ENCODE measurements at regions not wholly inside any gene's neighbourhood (a gene's known extent, or its start where the extent isn't known, plus 50 kb on each side); places are given as distances from the start of the nearest gene placed in this dataset.

- H3K27me3 ChIP-seq = no peaks in the 10 kb centered on the region
- H3K9me3 ChIP-seq = no peaks in the 10 kb centered on the region
- H3K27ac ChIP-seq = no peak overlapping the region
- no peak for DNase-seq
- H3K36me3 ChIP-seq = peaks cover 64% of the 10 kb centered on the region
- H3K4me1 ChIP-seq = peaks cover 1% of the 10 kb centered on the region
- intact Hi-C loops (cut with DNase I) = no loop called here
- no peak overlapping the region for H3K4me3 ChIP-seq
- no peak for ATAC-seq
- no peak for TF ChIP-seq CTCF (IDR thresholded peaks at IDR 0.05)
Observed at GRCh38 chr12:124474709-124475108, 92.7 kb downstream of the NCOR2 start.

GRCh38 chr12:124472690-124473279 lies 94.6 kb downstream of the NCOR2 start:
- DNase-seq (no peak), ATAC-seq (no peak)
- Histone ChIP-seq H3K27ac (no peak overlapping the region), H3K36me3 (peaks cover 57% of the 10 kb centered on the region), H3K9me3 (peaks cover 4% of the 10 kb centered on the region), H3K4me3 (no peak overlapping the region), H3K4me1 (no peaks in the 10 kb centered on the region), H3K27me3 (no peaks in the 10 kb centered on the region)
- TF ChIP-seq CTCF (IDR thresholded peaks at IDR 0.05) = no peak
- intact Hi-C loops (cut with DNase I) = no loop called here

GRCh38 chr12:124471828-124472227 lies 95.6 kb downstream of the NCOR2 start:
- ATAC-seq = no peak
- TF ChIP-seq CTCF (IDR thresholded peaks at IDR 0.05) = no peak
- intact Hi-C loops (cut with DNase I) = no loop called here
- no peaks in the 10 kb centered on the region for H3K27me3 ChIP-seq
- H3K4me3 ChIP-seq = no peak overlapping the region
- H3K36me3 ChIP-seq = peaks cover 53% of the 10 kb centered on the region
- no peak for DNase-seq
- no peaks in the 10 kb centered on the region for H3K4me1 ChIP-seq
- H3K9me3 ChIP-seq = peaks cover 4% of the 10 kb centered on the region
- H3K27ac ChIP-seq = no peak overlapping the region

- intact Hi-C loops (cut with DNase I) = no loop called here
- TF ChIP-seq CTCF (IDR thresholded peaks at IDR 0.05) = no peak
- ATAC-seq = no peak
Observed at GRCh38 chr12:124470806-124471205, 96.6 kb downstream of the NCOR2 start.

GRCh38 chr12:124470139-124470538 lies 97.3 kb downstream of the NCOR2 start:
- Histone ChIP-seq H3K9me3 (peaks cover 4% of the 10 kb centered on the region), H3K4me1 (peaks cover 10% of the 10 kb centered on the region), H3K4me3 (no peak overlapping the region), H3K27ac (no peak overlapping the region), H3K27me3 (no peaks in the 10 kb centered on the region), H3K36me3 (peaks cover 56% of the 10 kb centered on the region)
- ATAC-seq = no peak
- intact Hi-C loops (cut with DNase I) = no loop called here
- no peak for TF ChIP-seq CTCF (IDR thresholded peaks at IDR 0.05)
- DNase-seq = no peak

More at GRCh38 chr12:124470806-124471205, 96.6 kb downstream of the NCOR2 start:
- Histone ChIP-seq H3K4me3 (no peak overlapping the region), H3K36me3 (peaks cover 53% of the 10 kb centered on the region), H3K27me3 (no peaks in the 10 kb centered on the region), H3K9me3 (peaks cover 4% of the 10 kb centered on the region), H3K4me1 (peaks cover 9% of the 10 kb centered on the region), H3K27ac (no peak overlapping the region)
- no peak for DNase-seq
